ENCODE measurements at regions not wholly inside any gene's neighbourhood (a gene's known extent, or its start where the extent isn't known, plus 50 kb on each side); places are given as distances from the start of the nearest gene placed in this dataset.

- no peak overlapping the region for H3K4me3 ChIP-seq (ENCODE audit: low read depth, low read length)
- TF ChIP-seq CTCF (IDR thresholded peaks at IDR 0.05; ENCODE audit: borderline replicate concordance, insufficient read depth, low read depth, low read length): no peak
Observed at GRCh38 chr13:33642374-33643065, 175.4 kb upstream of the RFC3 start.

GRCh38 chr13:33644581-33645543, 173.1 kb upstream of the RFC3 start:
- TF ChIP-seq CTCF (IDR thresholded peaks at IDR 0.05; ENCODE audit: borderline replicate concordance, insufficient read depth, low read depth, low read length): no peak

GRCh38 chr13:33645591-33646554, 172.1 kb upstream of the RFC3 start:
- TF ChIP-seq CTCF (IDR thresholded peaks at IDR 0.05; ENCODE audit: borderline replicate concordance, insufficient read depth, low read depth, low read length): no peak
- H3K4me3 ChIP-seq (ENCODE audit: low read depth, low read length): no peak overlapping the region

More at GRCh38 chr13:33644581-33645543, 173.1 kb upstream of the RFC3 start:
- H3K4me3 ChIP-seq (ENCODE audit: low read depth, low read length): no peak overlapping the region

- TF ChIP-seq CTCF (IDR thresholded peaks at IDR 0.05; ENCODE audit: borderline replicate concordance, insufficient read depth, low read depth, low read length): no peak
- H3K4me3 ChIP-seq (ENCODE audit: low read depth, low read length): no peak overlapping the region
Observed at GRCh38 chr13:33649212-33649878, 168.6 kb upstream of the RFC3 start.

- H3K4me3 ChIP-seq (ENCODE audit: low read depth, low read length): no peak overlapping the region
- no peak for TF ChIP-seq CTCF (IDR thresholded peaks at IDR 0.05; ENCODE audit: borderline replicate concordance, insufficient read depth, low read depth, low read length)
Observed at GRCh38 chr13:33651766-33652165, 166.2 kb upstream of the RFC3 start.

- no peak overlapping the region for H3K4me3 ChIP-seq (ENCODE audit: low read depth, low read length)
- no peak for TF ChIP-seq CTCF (IDR thresholded peaks at IDR 0.05; ENCODE audit: borderline replicate concordance, insufficient read depth, low read depth, low read length)
Observed at GRCh38 chr13:33657274-33657673, 160.7 kb upstream of the RFC3 start.

Measured in GM12875 (cell line).